ACC112 (cell line): ENCODE measurements at regions not wholly inside any gene's neighbourhood (a gene's known extent, or its start where the extent isn't known, plus 50 kb on each side); places are given as distances from the start of the nearest gene placed in this dataset.
"Not testable (repeated sequence)": the region's sequence is repeated elsewhere in the genome, so short reads cannot be mapped to it uniquely, and the experiment has no call there.

ENCODE experiments used
- H2AFZ ChIP-seq: fragments of 200-600 bp; sonication (generic); one replicate; pipeline ENCODE4 v1.6.0; 2017; ENCODE audit warnings: antibody characterized with exemption, low read length; ENCODE audit not compliant: unreplicated experiment
- H3K27ac ChIP-seq: fragments of 200-600 bp; sonication (generic); 2 replicates; pipeline ENCODE4 v1.5.1; 2014; ENCODE audit warnings: low read depth, mild to moderate bottlenecking, antibody characterized with exemption, low read length, moderate library complexity
- H3K27me3 ChIP-seq: fragments of 200-600 bp; sonication (generic); 2 replicates; pipeline ENCODE4 v1.6.1; 2014; ENCODE audit warnings: mild to moderate bottlenecking, antibody characterized with exemption, low read length, moderate library complexity, mixed read lengths; ENCODE audit not compliant: insufficient read depth
- H3K36me3 ChIP-seq: fragments of 200-600 bp; sonication (generic); 2 replicates; pipeline ENCODE4 v1.6.1; 2016; ENCODE audit warnings: mild to moderate bottlenecking, antibody characterized with exemption, low read length, moderate library complexity, mixed read lengths; ENCODE audit not compliant: insufficient read depth
- H3K4me1 ChIP-seq: fragments of 200-600 bp; sonication (generic); one replicate; pipeline ENCODE4 v1.6.1; 2016; ENCODE audit warnings: low read length, mixed read lengths; ENCODE audit not compliant: insufficient read depth, unreplicated experiment, control insufficient read depth
- H3K4me3 ChIP-seq: fragments of 200-600 bp; sonication (generic); 2 replicates; pipeline ENCODE4 v1.5.1; 2014; ENCODE audit warnings: mild to moderate bottlenecking, low read depth, low read length
- H3K79me2 ChIP-seq: fragments of 200-600 bp; sonication (generic); one replicate; pipeline ENCODE4 v1.6.0; 2016; ENCODE audit warnings: low read length; ENCODE audit not compliant: control insufficient read depth, unreplicated experiment, insufficient read depth

GRCh38 chr6:7028963-7029362 is 78.8 kb upstream of the RREB1 start:
- H3K27me3 ChIP-seq, H3K79me2 ChIP-seq, H3K4me3 ChIP-seq, H3K27ac ChIP-seq, H3K4me1 ChIP-seq, H2AFZ ChIP-seq, H3K36me3 ChIP-seq: not testable (repeated sequence)

GRCh38 chr6:7030968-7031367 is 76.8 kb upstream of the RREB1 start:
- not testable (repeated sequence) for H3K4me3 ChIP-seq, H2AFZ ChIP-seq, H3K27ac ChIP-seq, H3K36me3 ChIP-seq, H3K4me1 ChIP-seq, H3K79me2 ChIP-seq
- H3K27me3 ChIP-seq = peaks cover 18% of the 10 kb centered on the region

GRCh38 chr6:7033202-7033601 is 74.6 kb upstream of the RREB1 start:
- no peaks in the 10 kb centered on the region for H3K4me1 ChIP-seq
- peaks cover 24% of the 10 kb centered on the region for H3K27me3 ChIP-seq
- H3K4me3 ChIP-seq = no peak overlapping the region
- no peak overlapping the region for H2AFZ ChIP-seq
- H3K27ac ChIP-seq = no peak overlapping the region
- H3K79me2 ChIP-seq = no peaks in the 10 kb centered on the region
- H3K36me3 ChIP-seq = no peaks in the 10 kb centered on the region

GRCh38 chr6:7034055-7034454 is 73.7 kb upstream of the RREB1 start:
- H3K4me3 ChIP-seq = no peak overlapping the region
- H3K27ac ChIP-seq = no peak overlapping the region
- H3K79me2 ChIP-seq = no peaks in the 10 kb centered on the region
- H2AFZ ChIP-seq = no peak overlapping the region
- H3K4me1 ChIP-seq = no peaks in the 10 kb centered on the region
- H3K27me3 ChIP-seq = peaks cover 24% of the 10 kb centered on the region
- no peaks in the 10 kb centered on the region for H3K36me3 ChIP-seq

GRCh38 chr6:7035837-7036249 is 71.9 kb upstream of the RREB1 start:
- no peak overlapping the region for H3K4me3 ChIP-seq
- H3K36me3 ChIP-seq = no peaks in the 10 kb centered on the region
- no peak overlapping the region for H2AFZ ChIP-seq
- no peaks in the 10 kb centered on the region for H3K79me2 ChIP-seq
- H3K27me3 ChIP-seq = peaks cover 24% of the 10 kb centered on the region
- H3K27ac ChIP-seq = no peak overlapping the region
- no peaks in the 10 kb centered on the region for H3K4me1 ChIP-seq

- no peak overlapping the region for H3K27ac ChIP-seq
- H2AFZ ChIP-seq = no peak overlapping the region
- H3K79me2 ChIP-seq = no peaks in the 10 kb centered on the region
Measured at GRCh38 chr6:7041511-7042026, 66.2 kb upstream of the RREB1 start.

GRCh38 chr6:7042056-7042653 is 65.6 kb upstream of the RREB1 start:
- H3K4me3 ChIP-seq = no peak overlapping the region
- no peak overlapping the region for H3K27ac ChIP-seq
- H3K4me1 ChIP-seq = peaks cover 8% of the 10 kb centered on the region
- no peaks in the 10 kb centered on the region for H3K36me3 ChIP-seq
- H3K79me2 ChIP-seq = no peaks in the 10 kb centered on the region
- H2AFZ ChIP-seq = no peak overlapping the region
- no peaks in the 10 kb centered on the region for H3K27me3 ChIP-seq

More at GRCh38 chr6:7041511-7042026, 66.2 kb upstream of the RREB1 start:
- Histone ChIP-seq H3K4me1 (peaks cover 8% of the 10 kb centered on the region), H3K36me3 (no peaks in the 10 kb centered on the region), H3K4me3 (no peak overlapping the region), H3K27me3 (peaks cover under 1% of the 10 kb centered on the region; the same call in 1 of the 2 replicates)

- H2AFZ ChIP-seq = no peak overlapping the region
- H3K27ac ChIP-seq = no peak overlapping the region
- H3K4me3 ChIP-seq = no peak overlapping the region
- H3K4me1 ChIP-seq = peaks cover 8% of the 10 kb centered on the region
- no peaks in the 10 kb centered on the region for H3K27me3 ChIP-seq
- H3K36me3 ChIP-seq = no peaks in the 10 kb centered on the region
- H3K79me2 ChIP-seq = no peaks in the 10 kb centered on the region
Measured at GRCh38 chr6:7042654-7043545, 64.9 kb upstream of the RREB1 start.

GRCh38 chr6:7045331-7045730 is 62.4 kb upstream of the RREB1 start:
- Histone ChIP-seq H3K27me3 (no peaks in the 10 kb centered on the region), H3K4me3 (no peak overlapping the region), H2AFZ (no peak overlapping the region), H3K36me3 (no peaks in the 10 kb centered on the region), H3K27ac (no peak overlapping the region), H3K79me2 (no peaks in the 10 kb centered on the region), H3K4me1 (peaks cover 8% of the 10 kb centered on the region)

GRCh38 chr6:7045746-7046145 is 62.0 kb upstream of the RREB1 start:
- H2AFZ ChIP-seq = no peak overlapping the region
- H3K27me3 ChIP-seq = no peaks in the 10 kb centered on the region
- H3K4me1 ChIP-seq = peaks cover 8% of the 10 kb centered on the region
- H3K27ac ChIP-seq = no peak overlapping the region
- H3K36me3 ChIP-seq = no peaks in the 10 kb centered on the region
- H3K4me3 ChIP-seq = no peak overlapping the region
- no peaks in the 10 kb centered on the region for H3K79me2 ChIP-seq

GRCh38 chr6:7047128-7047527 is 60.6 kb upstream of the RREB1 start:
- Histone ChIP-seq H3K36me3 (no peaks in the 10 kb centered on the region), H3K4me1 (peaks cover 11% of the 10 kb centered on the region), H2AFZ (no peak overlapping the region), H3K79me2 (no peaks in the 10 kb centered on the region), H3K4me3 (no peak overlapping the region), H3K27ac (no peak overlapping the region), H3K27me3 (no peaks in the 10 kb centered on the region)
